T-helper 17 cell (primary cell): ENCODE measurements at regions not wholly inside any gene's neighbourhood (a gene's known extent, or its start where the extent isn't known, plus 50 kb on each side); places are given as distances from the start of the nearest gene placed in this dataset.
A peak's percentile ranks its signal among the peaks of the same experiment; 100 is the strongest.
"Not testable (repeated sequence)": the region's sequence is repeated elsewhere in the genome, so short reads cannot be mapped to it uniquely, and the experiment has no call there.

Source experiments
- ATAC-seq: fragments of 150-1000 bp; cut with Tn5 transposase; 2 replicates; pipeline ENCODE4 v1.10.0; 2021; ENCODE audit warnings: mild to moderate bottlenecking, moderate library complexity
- DNase-seq, 3 donors: peaks; one replicate each; pipeline versions ENCODE4 v3.0.0 to v3.0.0-alpha.2; 2020 to 2021
- H3K9me3 ChIP-seq: one replicate; pipeline ENCODE4 v1.7.0; 2013; ENCODE audit warnings: low read length, mild to moderate bottlenecking; ENCODE audit not compliant: control insufficient read depth, poor library complexity, severe bottlenecking
- H3K27ac Mint-ChIP-seq: one replicate; pipeline ENCODE4 v1.8.0; 2022; ENCODE audit warnings: mild to moderate bottlenecking, moderate library complexity, mixed read lengths
- H3K27me3 Mint-ChIP-seq: one replicate; pipeline ENCODE4 v1.8.0; 2022; ENCODE audit warnings: mixed read lengths
- H3K36me3 Mint-ChIP-seq: one replicate; pipeline ENCODE4 v1.8.0; 2022; ENCODE audit warnings: low read depth, mixed read lengths
- H3K4me1 Mint-ChIP-seq: one replicate; pipeline ENCODE4 v1.8.0; 2022; ENCODE audit warnings: mild to moderate bottlenecking, mixed read lengths
- H3K4me3 Mint-ChIP-seq: one replicate; pipeline ENCODE4 v1.8.0; 2022; ENCODE audit warnings: mild to moderate bottlenecking, moderate library complexity, mixed read lengths

DNA sequence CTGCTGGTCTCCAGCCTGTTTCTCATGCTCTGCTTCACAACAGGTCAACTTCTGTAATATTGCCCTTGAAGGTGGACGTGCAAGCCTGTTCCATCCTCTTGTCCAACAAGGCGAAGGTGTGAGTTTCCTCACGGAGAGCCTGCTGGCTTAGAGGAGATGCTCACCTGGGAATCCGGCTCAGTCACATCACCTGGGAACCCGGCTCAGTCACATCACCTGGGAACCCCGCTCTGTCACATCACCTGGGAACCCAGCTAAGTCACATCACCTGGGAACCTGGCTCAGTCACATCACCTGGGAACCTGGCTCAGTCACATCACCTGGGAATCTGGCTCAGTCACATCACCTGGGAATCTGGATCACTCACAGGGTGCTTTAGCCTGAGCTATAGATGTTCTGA, 230.1 kb downstream of the ERMARD start:
- peaks cover 2% of the 10 kb centered on the region for H3K36me3 Mint-ChIP-seq
- H3K4me3 Mint-ChIP-seq: no peak overlapping the region
- H3K27ac Mint-ChIP-seq: no peak overlapping the region
- peaks cover 23% of the 10 kb centered on the region for H3K27me3 Mint-ChIP-seq
- H3K9me3 ChIP-seq: no peaks in the 10 kb centered on the region
- H3K4me1 Mint-ChIP-seq: no peaks in the 10 kb centered on the region
- DNase-seq: no peak
- ATAC-seq: no peak

GRCh38 chr6:169980826-169981450, 229.5 kb downstream of the ERMARD start:
- peaks cover 27% of the 10 kb centered on the region for H3K27me3 Mint-ChIP-seq
- H3K9me3 ChIP-seq: no peaks in the 10 kb centered on the region
- peaks cover 2% of the 10 kb centered on the region for H3K36me3 Mint-ChIP-seq
- H3K4me3 Mint-ChIP-seq: no peak overlapping the region
- ATAC-seq (no peak), DNase-seq (no peak)
- no peaks in the 10 kb centered on the region for H3K4me1 Mint-ChIP-seq
- no peak overlapping the region for H3K27ac Mint-ChIP-seq

GRCh38 chr6:169979873-169980432, 228.5 kb downstream of the ERMARD start:
- no peak overlapping the region for H3K4me3 Mint-ChIP-seq
- H3K9me3 ChIP-seq: no peaks in the 10 kb centered on the region
- H3K36me3 Mint-ChIP-seq: peaks cover 2% of the 10 kb centered on the region
- no peak for ATAC-seq
- no peak for DNase-seq
- peaks cover 29% of the 10 kb centered on the region for H3K27me3 Mint-ChIP-seq
- H3K4me1 Mint-ChIP-seq: no peaks in the 10 kb centered on the region
- H3K27ac Mint-ChIP-seq: no peak overlapping the region

DNA sequence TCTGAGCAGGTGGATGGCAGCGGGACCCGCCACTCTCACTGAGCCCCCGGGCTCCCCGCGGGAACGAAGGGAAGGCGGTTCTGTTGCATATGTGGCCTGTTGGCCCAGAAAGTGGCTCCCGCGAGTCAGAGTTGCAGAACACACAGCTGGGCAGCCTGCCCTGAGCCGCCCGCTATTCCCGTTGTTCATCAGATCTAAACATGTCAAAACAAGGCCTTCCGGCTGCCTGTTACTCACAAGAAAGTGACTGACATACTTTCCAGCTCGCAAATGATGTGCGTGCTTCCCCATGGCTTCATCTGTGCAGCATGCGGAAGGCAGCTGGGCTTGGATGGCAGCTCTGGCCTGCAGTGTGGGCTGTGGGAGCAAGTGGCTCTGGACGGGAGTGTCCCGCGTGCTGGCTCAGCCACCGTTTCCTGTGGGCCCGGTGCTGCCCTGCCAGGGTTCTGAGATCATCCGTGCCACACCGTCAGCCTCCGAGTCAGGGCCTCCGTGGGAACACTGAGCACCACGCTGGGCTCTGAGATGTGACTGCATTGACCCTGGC, 227.3 kb downstream of the ERMARD start:
- H3K9me3 ChIP-seq: no peaks in the 10 kb centered on the region
- H3K27ac Mint-ChIP-seq: no peak overlapping the region
- no peaks in the 10 kb centered on the region for H3K4me1 Mint-ChIP-seq
- peaks cover 37% of the 10 kb centered on the region for H3K27me3 Mint-ChIP-seq
- peaks cover 2% of the 10 kb centered on the region for H3K36me3 Mint-ChIP-seq
- no peak overlapping the region for H3K4me3 Mint-ChIP-seq
- ATAC-seq (no peak), DNase-seq (no peak)

GRCh38 chr6:169977434-169978265, 226.2 kb downstream of the ERMARD start:
- no peak for ATAC-seq
- no peaks in the 10 kb centered on the region for H3K4me1 Mint-ChIP-seq
- no peak overlapping the region for H3K27ac Mint-ChIP-seq
- no peak for DNase-seq
- H3K36me3 Mint-ChIP-seq: peaks cover 2% of the 10 kb centered on the region
- no peak overlapping the region for H3K4me3 Mint-ChIP-seq
- no peaks in the 10 kb centered on the region for H3K9me3 ChIP-seq
- peaks cover 36% of the 10 kb centered on the region for H3K27me3 Mint-ChIP-seq

GRCh38 chr6:169976301-169977081, 225.1 kb downstream of the ERMARD start:
- no peak for ATAC-seq

GRCh38 chr6:169975701-169976100, 224.3 kb downstream of the ERMARD start:
- peaks cover 31% of the 10 kb centered on the region for H3K27me3 Mint-ChIP-seq
- H3K36me3 Mint-ChIP-seq: peaks cover 2% of the 10 kb centered on the region
- no peaks in the 10 kb centered on the region for H3K9me3 ChIP-seq
- no peak overlapping the region for H3K27ac Mint-ChIP-seq
- ATAC-seq (no peak), DNase-seq (no peak)
- no peaks in the 10 kb centered on the region for H3K4me1 Mint-ChIP-seq
- H3K4me3 Mint-ChIP-seq: no peak overlapping the region

More at GRCh38 chr6:169976301-169977081, 225.1 kb downstream of the ERMARD start:
- H3K9me3 ChIP-seq: no peaks in the 10 kb centered on the region
- Mint-ChIP-seq H3K27ac (no peak overlapping the region), H3K36me3 (peaks cover 2% of the 10 kb centered on the region), H3K4me3 (no peak overlapping the region), H3K27me3 (peaks cover 31% of the 10 kb centered on the region), H3K4me1 (no peaks in the 10 kb centered on the region)
- no peak for DNase-seq

DNA sequence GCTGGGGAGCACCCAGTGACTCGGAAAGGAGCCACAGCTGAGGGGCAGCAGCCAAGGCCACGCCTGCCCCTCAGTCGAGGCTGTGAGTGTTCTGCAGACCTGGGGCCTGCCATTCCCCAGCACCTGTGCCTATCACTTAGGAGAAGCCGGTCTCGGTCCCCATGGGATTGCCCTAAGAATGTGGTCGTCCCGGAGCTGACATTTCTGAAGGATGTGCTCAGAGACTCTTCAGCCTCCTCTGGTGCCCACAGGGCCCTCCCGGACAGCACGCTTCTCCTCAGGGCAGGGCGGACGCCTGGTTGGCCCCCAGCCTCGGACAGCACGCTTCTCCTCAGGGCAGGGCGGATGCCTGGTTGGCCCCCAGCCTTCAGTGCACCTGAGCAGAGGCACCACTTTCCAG, 223.9 kb downstream of the ERMARD start:
- Mint-ChIP-seq H3K36me3 (peaks cover 2% of the 10 kb centered on the region), H3K27me3 (peaks cover 31% of the 10 kb centered on the region), H3K27ac (no peak overlapping the region), H3K4me1 (no peaks in the 10 kb centered on the region), H3K4me3 (no peak overlapping the region)
- no peaks in the 10 kb centered on the region for H3K9me3 ChIP-seq
- DNase-seq (no peak), ATAC-seq (no peak)

GRCh38 chr6:169974663-169975062, 223.2 kb downstream of the ERMARD start:
- Mint-ChIP-seq H3K36me3 (peaks cover 2% of the 10 kb centered on the region), H3K4me3 (no peak overlapping the region), H3K4me1 (no peaks in the 10 kb centered on the region), H3K27ac (no peak overlapping the region), H3K27me3 (peaks cover 33% of the 10 kb centered on the region)
- no peak for DNase-seq
- no peak for ATAC-seq
- H3K9me3 ChIP-seq: no peaks in the 10 kb centered on the region

DNA sequence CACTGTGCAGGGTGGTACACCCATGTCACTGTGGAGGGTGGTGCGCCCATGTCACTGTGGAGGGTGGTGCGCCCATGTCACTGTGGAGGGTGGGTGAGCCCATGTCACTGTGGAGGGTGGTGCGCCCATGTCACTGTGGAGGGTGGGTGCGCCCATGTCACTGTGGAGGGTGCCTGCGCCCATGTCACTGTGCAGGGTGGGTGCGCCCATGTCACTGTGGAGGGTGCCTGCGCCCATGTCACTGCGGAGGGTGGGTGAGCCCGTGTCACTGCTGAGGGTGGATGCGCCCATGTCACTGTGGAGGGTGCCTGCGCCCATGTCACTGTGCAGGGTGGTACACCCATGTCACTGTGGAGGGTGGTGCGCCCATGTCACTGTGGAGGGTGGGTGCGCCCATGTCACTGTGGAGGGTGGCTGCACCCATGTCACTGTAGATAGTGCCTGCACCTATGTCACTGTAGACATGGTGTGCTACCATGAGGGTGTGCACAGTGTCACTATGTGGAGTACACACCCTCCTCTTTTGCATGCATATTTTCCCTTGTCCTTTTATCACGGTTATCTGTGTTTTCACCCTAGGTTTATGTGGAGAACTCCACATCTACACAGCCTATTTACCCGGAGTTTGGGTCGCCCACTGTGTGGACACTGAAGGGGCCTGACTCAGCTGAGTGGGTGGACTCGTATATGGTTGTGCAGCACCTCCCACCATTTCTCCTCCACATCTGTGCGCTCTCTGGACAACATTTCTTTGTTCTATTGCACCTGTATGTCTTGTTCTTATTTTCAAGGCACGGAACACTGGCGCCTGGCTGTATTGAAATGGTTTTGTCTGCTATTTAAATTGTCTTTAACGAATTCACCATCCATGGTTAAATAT, 222.4 kb downstream of the ERMARD start:
- H3K36me3 Mint-ChIP-seq, ATAC-seq, H3K4me1 Mint-ChIP-seq, H3K27ac Mint-ChIP-seq, H3K4me3 Mint-ChIP-seq, H3K9me3 ChIP-seq: not testable (repeated sequence)
- H3K27me3 Mint-ChIP-seq: peaks cover 37% of the 10 kb centered on the region
- DNase-seq: peak in 1 of 3 donors; percentile 6

- no peak overlapping the region for H3K4me3 Mint-ChIP-seq
- ATAC-seq (no peak), DNase-seq (peak in 1 of 3 donors; percentile 6)
- peaks cover 2% of the 10 kb centered on the region for H3K4me1 Mint-ChIP-seq
- peaks cover 2% of the 10 kb centered on the region for H3K36me3 Mint-ChIP-seq
- no peaks in the 10 kb centered on the region for H3K9me3 ChIP-seq
- H3K27ac Mint-ChIP-seq: no peak overlapping the region
- H3K27me3 Mint-ChIP-seq: peaks cover 35% of the 10 kb centered on the region
These were observed 221.3 kb downstream of the ERMARD start for GRCh38 chr6:169972736-169973135.

DNA sequence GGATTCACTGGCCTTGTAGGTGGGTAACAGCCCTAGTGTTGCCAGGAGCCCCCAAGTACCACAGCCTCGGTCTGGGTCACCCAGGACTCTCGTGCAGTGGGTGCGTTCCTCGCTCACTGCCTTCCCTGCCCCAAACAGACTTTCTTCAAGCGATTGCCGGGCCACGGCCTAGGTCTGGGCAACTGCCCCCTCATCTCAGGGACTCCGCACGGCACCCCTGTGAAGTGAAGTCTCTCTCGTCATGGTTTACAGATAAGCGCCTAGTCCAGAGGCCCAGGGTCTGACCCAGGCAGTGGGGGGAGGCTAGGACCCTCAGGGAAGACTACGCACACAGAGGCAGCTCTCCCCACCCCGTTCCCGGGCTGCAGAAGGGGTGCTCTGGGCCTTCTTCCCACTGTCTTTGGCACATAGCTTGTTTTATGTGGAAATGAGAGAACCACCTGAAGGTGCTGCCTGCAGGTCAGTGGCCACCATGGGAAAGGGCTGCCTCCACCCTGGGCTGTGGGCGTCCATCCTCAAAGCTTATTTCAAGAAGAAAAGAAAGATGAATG, 220.8 kb downstream of the ERMARD start:
- Mint-ChIP-seq H3K4me3 (no peak overlapping the region), H3K36me3 (no peaks in the 10 kb centered on the region), H3K4me1 (peaks cover 2% of the 10 kb centered on the region), H3K27me3 (peaks cover 29% of the 10 kb centered on the region), H3K27ac (no peak overlapping the region)
- ATAC-seq: no peak
- no peaks in the 10 kb centered on the region for H3K9me3 ChIP-seq
- DNase-seq: peak in 1 of 3 donors; percentile 4
